K562 (cell line): ENCODE measurements at regions not wholly inside any gene's neighbourhood (a gene's known extent, or its start where the extent isn't known, plus 50 kb on each side); places are given as distances from the start of the nearest gene placed in this dataset.

Source experiments
- BCOR ChIP-seq: fragments of 450-650 bp; IDR thresholded peaks from 2 replicates; pipeline ENCODE4 v1.6.1; 2016
- CLOCK ChIP-seq: fragments of 250-450 bp; sonication (Bioruptor Pico); IDR thresholded peaks from 2 replicates; pipeline ENCODE4 v1.4.0; 2020; ENCODE audit warnings: mild to moderate bottlenecking, moderate library complexity, borderline replicate concordance
- CREB1 ChIP-seq, 2 experiments: sonication (generic) in 1 of 2; formaldehyde crosslinking in 1 of 2; IDR thresholded peaks; 2 replicates each; pipeline versions ENCODE4 v1.6.1 to v1.8.0; 2012 to 2022; ENCODE audit warnings: inconsistent platforms in 1 of 2, mild to moderate bottlenecking in 1 of 2, missing genetic modification reagents in 1 of 2, moderate library complexity in 1 of 2
- E2F5 ChIP-seq: sonication (generic); formaldehyde crosslinking; IDR thresholded peaks from 2 replicates; pipeline ENCODE4 v1.8.0; 2022; ENCODE audit warnings: mild to moderate bottlenecking, missing genetic modification reagents
- FOXA1 ChIP-seq: fragments of 450-650 bp; IDR thresholded peaks from 2 replicates; pipeline ENCODE4 v1.6.1; 2016; ENCODE audit warnings: mild to moderate bottlenecking, borderline replicate concordance
- HCFC1 ChIP-seq: IDR thresholded peaks from 2 replicates; pipeline ENCODE4 v1.6.1; 2012; ENCODE audit warnings: low read depth, low read length, improper control_type of control experiment
- HMGN3 ChIP-seq: IDR thresholded peaks from 2 replicates; pipeline ENCODE4 v1.6.1; 2011; ENCODE audit warnings: borderline replicate concordance, low read depth, mild to moderate bottlenecking, mixed read lengths, low read length; ENCODE audit not compliant: insufficient read length; ENCODE audit errors: extremely low read depth
- HSF4 ChIP-seq: fragments of 250-450 bp; sonication (Bioruptor Pico); IDR thresholded peaks from 2 replicates; pipeline ENCODE4 v2.1.2; 2022; ENCODE audit warnings: mild to moderate bottlenecking, moderate library complexity, borderline replicate concordance
- ILK ChIP-seq: fragments of 450-650 bp; IDR thresholded peaks from 2 replicates; pipeline ENCODE4 v1.6.1; 2016; ENCODE audit warnings: missing genetic modification characterization, low read depth, mild to moderate bottlenecking, missing compliant biosample characterization, moderate library complexity, borderline replicate concordance
- PYGO2 ChIP-seq: fragments of 450-650 bp; IDR thresholded peaks from 2 replicates; pipeline ENCODE4 v1.6.1; 2016; ENCODE audit warnings: mild to moderate bottlenecking, missing genetic modification characterization, moderate library complexity, missing compliant biosample characterization
- RNF2 ChIP-seq: sonication (generic); IDR thresholded peaks from 2 replicates; pipeline ENCODE4 v1.6.1; 2016
- RREB1 ChIP-seq: fragments of 250-450 bp; sonication (Bioruptor Pico); IDR thresholded peaks from 2 replicates; pipeline ENCODE4 v1.4.0; 2020
- ZNF778 ChIP-seq: fragments of 450-650 bp; formaldehyde crosslinking; IDR thresholded peaks from 2 replicates; pipeline ENCODE4 v1.4.0; 2020; ENCODE audit warnings: mild to moderate bottlenecking, moderate library complexity
- TF ChIP-seq, protein P1 (sequence below): sonication (generic); formaldehyde crosslinking; IDR thresholded peaks from 2 replicates; pipeline ENCODE4 v1.8.1; 2023; ENCODE audit warnings: missing genetic modification reagents, mild to moderate bottlenecking, borderline replicate concordance

DNA sequence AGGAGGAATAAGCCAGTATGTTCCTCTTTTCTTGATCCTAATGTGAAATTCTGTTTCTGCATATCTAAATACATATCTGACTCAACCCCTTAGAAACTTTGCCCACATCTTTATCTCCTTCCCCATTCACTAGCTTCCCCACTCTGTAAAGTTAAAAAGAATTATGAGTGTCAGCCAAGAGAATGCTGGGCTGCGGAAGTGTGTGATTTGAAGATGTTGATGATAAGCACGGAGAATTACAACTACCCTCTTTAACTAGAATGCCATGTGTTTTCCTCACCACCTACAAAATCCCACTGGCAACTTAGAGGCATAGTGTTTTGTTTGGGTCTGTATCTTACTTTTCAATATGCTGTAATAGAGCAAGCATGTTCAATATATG is 490.4 kb upstream of the FANCL start (continued):
- TF ChIP-seq RREB1 (CRISPR knock-in tag), result no peak
- TF ChIP-seq CREB1 (IDR thresholded peaks at IDR 0.05), result no peak
- TF ChIP-seq CREB1 (CRISPR knock-in tag; IDR thresholded peaks at IDR 0.05), result no peak
- no peak for TF ChIP-seq FOXA1
- TF ChIP-seq BCOR, result peak; percentile 60; the same call in 1 of the 2 replicates
- TF ChIP-seq ZNF778 (CRISPR knock-in tag), result no peak
- TF ChIP-seq ILK (tag), result no peak
- TF ChIP-seq HSF4 (CRISPR knock-in tag), result no peak
- peak; percentile 98 for TF ChIP-seq RNF2
- TF ChIP-seq HCFC1, result no peak
- TF ChIP-seq PYGO2 (tag), result 0 out of 2 replicates have a peak, but pooled peaks have one; percentile 50
- no peak for TF ChIP-seq E2F5 (CRISPR knock-in tag)
- TF ChIP-seq, protein P1, sequence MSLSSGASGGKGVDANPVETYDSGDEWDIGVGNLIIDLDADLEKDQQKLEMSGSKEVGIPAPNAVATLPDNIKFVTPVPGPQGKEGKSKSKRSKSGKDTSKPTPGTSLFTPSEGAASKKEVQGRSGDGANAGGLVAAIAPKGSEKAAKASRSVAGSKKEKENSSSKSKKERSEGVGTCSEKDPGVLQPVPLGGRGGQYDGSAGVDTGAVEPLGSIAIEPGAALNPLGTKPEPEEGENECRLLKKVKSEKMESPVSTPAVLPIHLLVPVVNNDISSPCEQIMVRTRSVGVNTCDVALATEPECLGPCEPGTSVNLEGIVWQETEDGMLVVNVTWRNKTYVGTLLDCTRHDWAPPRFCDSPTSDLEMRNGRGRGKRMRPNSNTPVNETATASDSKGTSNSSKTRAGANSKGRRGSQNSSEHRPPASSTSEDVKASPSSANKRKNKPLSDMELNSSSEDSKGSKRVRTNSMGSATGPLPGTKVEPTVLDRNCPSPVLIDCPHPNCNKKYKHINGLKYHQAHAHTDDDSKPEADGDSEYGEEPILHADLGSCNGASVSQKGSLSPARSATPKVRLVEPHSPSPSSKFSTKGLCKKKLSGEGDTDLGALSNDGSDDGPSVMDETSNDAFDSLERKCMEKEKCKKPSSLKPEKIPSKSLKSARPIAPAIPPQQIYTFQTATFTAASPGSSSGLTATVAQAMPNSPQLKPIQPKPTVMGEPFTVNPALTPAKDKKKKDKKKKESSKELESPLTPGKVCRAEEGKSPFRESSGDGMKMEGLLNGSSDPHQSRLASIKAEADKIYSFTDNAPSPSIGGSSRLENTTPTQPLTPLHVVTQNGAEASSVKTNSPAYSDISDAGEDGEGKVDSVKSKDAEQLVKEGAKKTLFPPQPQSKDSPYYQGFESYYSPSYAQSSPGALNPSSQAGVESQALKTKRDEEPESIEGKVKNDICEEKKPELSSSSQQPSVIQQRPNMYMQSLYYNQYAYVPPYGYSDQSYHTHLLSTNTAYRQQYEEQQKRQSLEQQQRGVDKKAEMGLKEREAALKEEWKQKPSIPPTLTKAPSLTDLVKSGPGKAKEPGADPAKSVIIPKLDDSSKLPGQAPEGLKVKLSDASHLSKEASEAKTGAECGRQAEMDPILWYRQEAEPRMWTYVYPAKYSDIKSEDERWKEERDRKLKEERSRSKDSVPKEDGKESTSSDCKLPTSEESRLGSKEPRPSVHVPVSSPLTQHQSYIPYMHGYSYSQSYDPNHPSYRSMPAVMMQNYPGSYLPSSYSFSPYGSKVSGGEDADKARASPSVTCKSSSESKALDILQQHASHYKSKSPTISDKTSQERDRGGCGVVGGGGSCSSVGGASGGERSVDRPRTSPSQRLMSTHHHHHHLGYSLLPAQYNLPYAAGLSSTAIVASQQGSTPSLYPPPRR (CRISPR knock-in tag), result no peak
- no peak for TF ChIP-seq CLOCK (CRISPR knock-in tag)
- peak; percentile 72 for TF ChIP-seq HMGN3
